Loucy (cell line): ENCODE measurements at regions not wholly inside any gene's neighbourhood (a gene's known extent, or its start where the extent isn't known, plus 50 kb on each side); places are given as distances from the start of the nearest gene placed in this dataset.

Source experiments
- CTCF ChIP-seq: fragments of 200-600 bp; sonication (generic); conservative IDR thresholded peaks from 2 replicates; pipeline ENCODE4 v1.5.1; 2014; ENCODE audit warnings: mild to moderate bottlenecking, antibody characterized with exemption, low read length
- EZH2phosphoT487 ChIP-seq: fragments of 200-600 bp; IDR thresholded peaks from 2 replicates; pipeline ENCODE4 v1.6.1; 2018; ENCODE audit warnings: antibody characterized with exemption, mild to moderate bottlenecking, moderate library complexity, borderline replicate concordance

- TF ChIP-seq CTCF (no peak), EZH2phosphoT487 (no peak)
These were observed 777.9 kb upstream of the TMEM132C start for GRCh38 chr12:127489061-127489460.
